ENCODE measurements at regions not wholly inside any gene's neighbourhood (a gene's known extent, or its start where the extent isn't known, plus 50 kb on each side); places are given as distances from the start of the nearest gene placed in this dataset.

- Histone ChIP-seq H3K27me3 (ENCODE audit: control insufficient read depth in 2 of 2, insufficient read depth in 2 of 2, low read length in 2 of 2) (no peaks in the 10 kb centered on the region), H3K4me2 (ENCODE audit: insufficient read depth, low read length) (no peak overlapping the region), H3K27ac (ENCODE audit: insufficient read depth, low read depth, low read length) (no peak overlapping the region), H3K9me1 (replicated peaks; ENCODE audit: control insufficient read depth, extremely low read depth, insufficient read depth, low read length) (no peaks in the 10 kb centered on the region), H3K36me3 (ENCODE audit: control insufficient read depth in 2 of 2, extremely low read depth in 1 of 2, insufficient read depth in 2 of 2, low read length in 2 of 2) (no peaks in the 10 kb centered on the region), H3K79me2 (ENCODE audit: control insufficient read depth, insufficient read depth, low read length) (no peaks in the 10 kb centered on the region), H3K4me3 (replicated peaks in 1 of 3; ENCODE audit: insufficient read depth in 1 of 3, low read depth in 1 of 3, low read length in 3 of 3) (no peak overlapping the region), H3K9ac (replicated peaks; ENCODE audit: extremely low read depth, insufficient read depth, low read length) (no peak overlapping the region), H2AFZ (ENCODE audit: low read depth, low read length) (no peak overlapping the region), H4K20me1 (replicated peaks; ENCODE audit: control insufficient read depth, extremely low read depth, insufficient read depth, low read length) (no peaks in the 10 kb centered on the region), H3K9me3 (replicated peaks; ENCODE audit: control insufficient read depth, insufficient read depth, low read length) (no peaks in the 10 kb centered on the region), H3K4me1 (ENCODE audit: control insufficient read depth, extremely low read depth, insufficient read depth, low read length) (peaks cover 15% of the 10 kb centered on the region)
- intact Hi-C loops (cut with micrococcal nuclease) = no loop called here
- TF ChIP-seq POLR2A (IDR thresholded peaks at IDR 0.05; ENCODE audit: low read depth, low read length) = no peak
- CTCF ChIA-PET = interaction anchor here (1.0 kb wide), 1 partner anchor 10 kb away, joined by 3 read pairs; no protein-coding TSS in a partner anchor
- no TSS peak for BruUV-seq (replicated peaks)
- dilution Hi-C loops (cut with MboI; ENCODE audit: extremely low pct_ligation_motif_present, low sequenced_read_pairs) = no loop called here
- POLR2A ChIA-PET = no interaction called here
- DNase-seq (ENCODE audit: low read depth, low spot score) (no peak), FAIRE-seq (no peak)
Observed at GRCh38 chr11:29310725-29311342, 706.0 kb downstream of the KCNA4 start.

GRCh38 chr11:29309992-29310391 lies 706.8 kb downstream of the KCNA4 start:
- H3K36me3 ChIP-seq (ENCODE audit: control insufficient read depth in 2 of 2, extremely low read depth in 1 of 2, insufficient read depth in 2 of 2, low read length in 2 of 2) = no peaks in the 10 kb centered on the region
- DNase-seq (ENCODE audit: low read depth, low spot score) (peak; percentile 48), FAIRE-seq (no peak)
- ChIA-PET CTCF (no interaction called here), POLR2A (no interaction called here)
- H3K9me1 ChIP-seq (replicated peaks; ENCODE audit: control insufficient read depth, extremely low read depth, insufficient read depth, low read length) = no peaks in the 10 kb centered on the region
- no peak overlapping the region for H2AFZ ChIP-seq (ENCODE audit: low read depth, low read length)
- no peak overlapping the region for H3K4me2 ChIP-seq (ENCODE audit: insufficient read depth, low read length)
- H3K9me3 ChIP-seq (replicated peaks; ENCODE audit: control insufficient read depth, insufficient read depth, low read length) = no peaks in the 10 kb centered on the region
- intact Hi-C loops (cut with micrococcal nuclease) = no loop called here
- H4K20me1 ChIP-seq (replicated peaks; ENCODE audit: control insufficient read depth, extremely low read depth, insufficient read depth, low read length) = no peaks in the 10 kb centered on the region
- H3K27me3 ChIP-seq (ENCODE audit: control insufficient read depth in 2 of 2, insufficient read depth in 2 of 2, low read length in 2 of 2) = no peaks in the 10 kb centered on the region
- H3K4me3 ChIP-seq (replicated peaks in 1 of 3; ENCODE audit: insufficient read depth in 1 of 3, low read depth in 1 of 3, low read length in 3 of 3) = no peak overlapping the region
- TF ChIP-seq FOS (IDR thresholded peaks at IDR 0.05; ENCODE audit: borderline replicate concordance, insufficient read depth, low read length) (peak; percentile 23), POLR2AphosphoS5 (IDR thresholded peaks at IDR 0.05; ENCODE audit: insufficient read depth, low read depth, low read length) (no peak)
- H3K79me2 ChIP-seq (ENCODE audit: control insufficient read depth, insufficient read depth, low read length) = no peaks in the 10 kb centered on the region
- no TSS peak for BruUV-seq (replicated peaks)
- H3K4me1 ChIP-seq (ENCODE audit: control insufficient read depth, extremely low read depth, insufficient read depth, low read length) = peaks cover 15% of the 10 kb centered on the region
- H3K27ac ChIP-seq (ENCODE audit: insufficient read depth, low read depth, low read length) = no peak overlapping the region
- dilution Hi-C loops (cut with MboI; ENCODE audit: extremely low pct_ligation_motif_present, low sequenced_read_pairs) = no loop called here
- H3K9ac ChIP-seq (replicated peaks; ENCODE audit: extremely low read depth, insufficient read depth, low read length) = no peak overlapping the region
